ENCODE measurements at regions not wholly inside any gene's neighbourhood (a gene's known extent, or its start where the extent isn't known, plus 50 kb on each side); places are given as distances from the start of the nearest gene placed in this dataset.

DNA sequence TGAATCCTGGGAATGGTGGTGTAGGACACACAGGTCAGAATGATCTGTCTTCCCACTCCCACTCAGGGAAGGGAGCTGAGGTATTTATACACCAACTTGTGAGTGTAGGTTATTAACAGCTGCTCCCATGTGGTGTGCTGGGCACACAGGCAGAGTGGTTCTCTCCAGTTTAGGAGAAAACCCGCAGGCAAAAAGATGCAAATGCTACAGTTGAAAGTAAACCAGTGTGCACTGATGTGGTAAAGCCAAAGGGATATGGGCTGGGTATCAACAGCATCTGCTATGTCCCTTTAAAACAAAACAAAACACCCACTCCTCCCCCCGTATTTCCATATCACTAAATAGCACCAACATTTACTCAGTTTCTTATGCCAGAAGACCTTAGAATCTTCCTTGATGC, 75.4 kb upstream of the SYT13 start:
- intact Hi-C loops (cut with DNase I; ENCODE audit: low total_unique reads) = no loop called here
- Histone ChIP-seq H3K9me3 (no peaks in the 10 kb centered on the region), H3K27me3 (no peaks in the 10 kb centered on the region), H3K4me1 (peaks cover 3% of the 10 kb centered on the region), H3K36me3 (ENCODE audit: low read depth, missing control alignments) (no peaks in the 10 kb centered on the region), H3K4me3 (no peak overlapping the region), H3K27ac (no peak overlapping the region)
- DNase-seq = no peak
- TF ChIP-seq POLR2A (IDR thresholded peaks at IDR 0.05) = no peak
- WGBS, 2 donors = 76 to 85% methylated on average over 2 of the region's 2 CpGs

- Histone ChIP-seq H3K4me1 (no peaks in the 10 kb centered on the region), H3K9me3 (no peaks in the 10 kb centered on the region), H3K36me3 (ENCODE audit: low read depth, missing control alignments) (no peaks in the 10 kb centered on the region), H3K27me3 (no peaks in the 10 kb centered on the region), H3K27ac (peak overlapping the region in 1 of 2 donors; percentile 42), H3K4me3 (peak overlapping the region; percentile 69 to 72)
- WGBS, 2 donors = 8 to 21% methylated on average over 5 of the region's 5 CpGs
- DNase-seq = no peak
- TF ChIP-seq, protein P1, sequence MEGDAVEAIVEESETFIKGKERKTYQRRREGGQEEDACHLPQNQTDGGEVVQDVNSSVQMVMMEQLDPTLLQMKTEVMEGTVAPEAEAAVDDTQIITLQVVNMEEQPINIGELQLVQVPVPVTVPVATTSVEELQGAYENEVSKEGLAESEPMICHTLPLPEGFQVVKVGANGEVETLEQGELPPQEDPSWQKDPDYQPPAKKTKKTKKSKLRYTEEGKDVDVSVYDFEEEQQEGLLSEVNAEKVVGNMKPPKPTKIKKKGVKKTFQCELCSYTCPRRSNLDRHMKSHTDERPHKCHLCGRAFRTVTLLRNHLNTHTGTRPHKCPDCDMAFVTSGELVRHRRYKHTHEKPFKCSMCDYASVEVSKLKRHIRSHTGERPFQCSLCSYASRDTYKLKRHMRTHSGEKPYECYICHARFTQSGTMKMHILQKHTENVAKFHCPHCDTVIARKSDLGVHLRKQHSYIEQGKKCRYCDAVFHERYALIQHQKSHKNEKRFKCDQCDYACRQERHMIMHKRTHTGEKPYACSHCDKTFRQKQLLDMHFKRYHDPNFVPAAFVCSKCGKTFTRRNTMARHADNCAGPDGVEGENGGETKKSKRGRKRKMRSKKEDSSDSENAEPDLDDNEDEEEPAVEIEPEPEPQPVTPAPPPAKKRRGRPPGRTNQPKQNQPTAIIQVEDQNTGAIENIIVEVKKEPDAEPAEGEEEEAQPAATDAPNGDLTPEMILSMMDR (IDR thresholded peaks at IDR 0.05) = no peak
- TF ChIP-seq POLR2A (IDR thresholded peaks at IDR 0.05) = no peak
- intact Hi-C loops (cut with DNase I; ENCODE audit: low total_unique reads) = no loop called here
Observed at GRCh38 chr11:45355706-45356041, 69.5 kb upstream of the SYT13 start.

DNA sequence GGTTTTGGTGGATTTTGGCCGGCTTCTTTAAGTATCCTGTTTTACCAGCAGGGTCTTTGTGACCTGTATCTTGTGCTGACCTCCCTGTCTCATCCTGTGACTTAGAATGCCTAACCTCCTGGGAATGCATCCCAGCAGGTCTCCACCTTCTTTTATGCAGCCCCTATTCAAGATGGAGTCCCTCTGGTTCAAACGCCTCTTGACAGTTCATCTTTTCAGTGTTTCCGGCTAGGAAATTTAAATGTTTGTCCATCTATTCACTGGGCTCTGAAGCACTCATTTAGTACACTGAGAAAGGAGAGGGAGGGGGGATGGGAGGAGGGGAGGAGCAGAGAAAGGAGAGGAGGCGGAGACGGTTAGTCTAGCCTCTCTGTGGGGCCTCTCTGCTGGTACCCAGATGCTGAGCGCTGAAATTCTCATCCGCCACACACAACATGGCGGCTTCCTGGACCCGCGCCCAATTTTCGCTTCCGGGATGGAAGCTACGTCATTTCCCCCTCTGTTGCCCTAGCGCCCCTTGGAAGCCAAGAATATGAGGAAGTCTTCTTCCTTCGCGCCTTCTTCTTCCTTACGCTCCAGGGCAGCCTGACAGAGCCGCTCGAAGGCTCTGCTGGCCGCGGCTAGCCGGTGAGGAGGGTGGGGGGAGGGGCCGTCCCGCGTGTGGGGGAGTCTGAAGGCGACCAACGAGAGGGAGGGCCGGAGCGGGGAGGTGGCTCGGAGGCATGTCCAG, 69.0 kb upstream of the SYT13 start:
- H3K27me3 ChIP-seq = no peaks in the 10 kb centered on the region
- peak overlapping the region in 1 of 2 donors; percentile 42 for H3K27ac ChIP-seq
- WGBS, 2 donors = 6 to 9% methylated on average over 18 to 30 of the region's 30 CpGs
- intact Hi-C loops (cut with DNase I; ENCODE audit: low total_unique reads) = no loop called here
- no peaks in the 10 kb centered on the region for H3K36me3 ChIP-seq (ENCODE audit: low read depth, missing control alignments)
- H3K4me3 ChIP-seq = peak overlapping the region; percentile 69 to 72
- TF ChIP-seq POLR2A (IDR thresholded peaks at IDR 0.05) = no peak
- TF ChIP-seq, protein P1 (IDR thresholded peaks at IDR 0.05) = no peak
- peak; percentile 93 for DNase-seq
- H3K9me3 ChIP-seq = no peaks in the 10 kb centered on the region
- no peaks in the 10 kb centered on the region for H3K4me1 ChIP-seq

- Histone ChIP-seq H3K4me1 (no peaks in the 10 kb centered on the region), H3K27me3 (no peaks in the 10 kb centered on the region), H3K36me3 (ENCODE audit: low read depth, missing control alignments) (no peaks in the 10 kb centered on the region), H3K4me3 (no peak overlapping the region), H3K9me3 (no peaks in the 10 kb centered on the region), H3K27ac (no peak overlapping the region)
- TF ChIP-seq, protein P1 (IDR thresholded peaks at IDR 0.05) = no peak
- TF ChIP-seq POLR2A (IDR thresholded peaks at IDR 0.05) = no peak
- WGBS, 2 donors = 73 to 100% methylated on average over 1 of the region's 1 CpG
- intact Hi-C loops (cut with DNase I; ENCODE audit: low total_unique reads) = no loop called here
- DNase-seq = no peak
Observed at GRCh38 chr11:45348729-45349128, 62.6 kb upstream of the SYT13 start.

DNA sequence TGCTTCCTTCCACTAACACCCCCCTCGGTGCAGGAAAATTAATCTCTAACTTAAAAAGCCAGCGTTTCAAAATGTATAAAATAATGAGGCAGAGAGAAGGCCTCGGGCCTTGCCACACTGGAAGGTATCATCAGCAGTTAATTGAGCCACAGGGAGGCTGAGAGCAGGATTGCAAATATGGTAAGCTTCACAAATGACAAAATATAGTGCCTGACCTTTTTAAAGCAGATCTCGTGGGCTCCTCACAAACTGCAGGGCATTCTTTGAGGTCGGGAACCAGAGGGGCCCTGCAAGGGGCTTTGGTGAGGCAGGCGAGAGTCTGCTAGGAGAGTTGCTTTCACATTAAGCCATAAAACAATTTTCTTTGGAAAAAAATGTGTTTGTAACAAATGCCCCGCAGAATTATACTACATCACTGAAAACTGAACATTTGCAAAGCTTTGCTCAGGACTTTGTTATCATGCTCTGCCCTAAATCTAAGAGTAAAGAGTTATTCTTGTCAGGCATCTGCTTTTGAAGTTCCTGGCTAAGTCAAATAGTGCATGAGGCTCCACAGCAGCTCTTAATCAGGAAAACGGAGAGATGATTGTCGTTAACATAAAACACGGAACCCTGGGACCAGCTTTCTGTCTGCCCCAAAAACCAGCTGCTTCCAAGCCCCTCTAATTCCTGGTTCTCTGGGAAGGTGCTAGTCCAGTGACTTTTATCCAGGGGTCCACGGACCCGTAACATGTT, 61.4 kb upstream of the SYT13 start:
- Histone ChIP-seq H3K36me3 (ENCODE audit: low read depth, missing control alignments) (no peaks in the 10 kb centered on the region), H3K27me3 (no peaks in the 10 kb centered on the region), H3K9me3 (no peaks in the 10 kb centered on the region), H3K4me3 (no peak overlapping the region), H3K27ac (no peak overlapping the region), H3K4me1 (no peaks in the 10 kb centered on the region)
- 64 to 66% methylated on average over 12 of the region's 12 CpGs for WGBS, 2 donors
- no peak for DNase-seq
- TF ChIP-seq, protein P1 (IDR thresholded peaks at IDR 0.05) = no peak
- TF ChIP-seq POLR2A (IDR thresholded peaks at IDR 0.05) = no peak
- intact Hi-C loops (cut with DNase I; ENCODE audit: low total_unique reads) = no loop called here
